ENCODE measurements at regions not wholly inside any gene's neighbourhood (a gene's known extent, or its start where the extent isn't known, plus 50 kb on each side); places are given as distances from the start of the nearest gene placed in this dataset.
"Not testable (repeated sequence)": the region's sequence is repeated elsewhere in the genome, so short reads cannot be mapped to it uniquely, and the experiment has no call there.

DNA sequence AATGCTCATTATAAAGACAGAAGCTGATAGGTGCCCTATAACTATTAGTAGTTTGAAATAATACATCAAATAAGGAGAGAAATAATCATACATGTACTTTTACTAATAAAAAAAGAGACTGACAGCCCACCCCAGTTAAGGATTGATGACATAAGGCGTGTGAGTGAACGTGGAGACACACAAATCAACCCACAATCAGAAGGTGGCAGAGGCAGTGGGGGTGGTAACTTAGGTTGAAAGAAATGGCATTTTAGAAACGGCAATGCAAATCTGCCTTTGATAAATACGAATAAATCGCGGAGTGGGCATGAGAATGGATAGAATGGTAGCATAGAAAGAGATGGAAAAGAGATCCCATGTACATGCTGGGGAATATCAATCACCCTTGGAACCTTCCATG lies 256.2 kb upstream of the ATP10A start:
- Histone ChIP-seq H3K36me3 (ENCODE audit: control insufficient read depth, low read length) (no peaks in the 10 kb centered on the region), H3K4me3 (ENCODE audit: low read length) (no peak overlapping the region), H3K4me1 (ENCODE audit: control insufficient read depth, low read length) (no peaks in the 10 kb centered on the region), H3K27ac (ENCODE audit: low read depth, low read length) (no peak overlapping the region), H3K27me3 (ENCODE audit: control insufficient read depth, low read length) (no peaks in the 10 kb centered on the region), H3K4me2 (ENCODE audit: low read length) (no peak overlapping the region), H3K79me2 (ENCODE audit: control insufficient read depth, low read length) (no peaks in the 10 kb centered on the region), H3K9me2 (replicated peaks; ENCODE audit: control insufficient read depth, low read length) (no peaks in the 10 kb centered on the region), H3K9me3 (ENCODE audit: control insufficient read depth, insufficient read depth, low read length) (peaks cover 37% of the 10 kb centered on the region; the same call in 1 of the 2 replicates), H3F3A (ENCODE audit: control insufficient read depth, insufficient read depth) (no peaks in the 10 kb centered on the region), H4K20me1 (ENCODE audit: control insufficient read depth, insufficient read depth, low read depth, low read length) (no peaks in the 10 kb centered on the region)
- TF ChIP-seq EZH2phosphoT487 (IDR thresholded peaks at IDR 0.05; ENCODE audit: borderline replicate concordance, low read length), result no peak
- no peak for TF ChIP-seq CTCF (IDR thresholded peaks at IDR 0.05; ENCODE audit: low read depth, low read length, poor library complexity, severe bottlenecking)

GRCh38 chr15:26115229-26115943 lies 252.3 kb upstream of the ATP10A start:
- no peak overlapping the region for H3K27ac ChIP-seq (ENCODE audit: low read depth, low read length)
- H3K79me2 ChIP-seq (ENCODE audit: control insufficient read depth, low read length), result no peaks in the 10 kb centered on the region
- no peaks in the 10 kb centered on the region for H3K9me2 ChIP-seq (replicated peaks; ENCODE audit: control insufficient read depth, low read length)
- TF ChIP-seq CTCF (IDR thresholded peaks at IDR 0.05; ENCODE audit: low read depth, low read length, poor library complexity, severe bottlenecking) (no peak), EZH2phosphoT487 (IDR thresholded peaks at IDR 0.05; ENCODE audit: borderline replicate concordance, low read length) (no peak)
- H3F3A ChIP-seq (ENCODE audit: control insufficient read depth, insufficient read depth), result no peaks in the 10 kb centered on the region
- H3K4me2 ChIP-seq (ENCODE audit: low read length), result no peak overlapping the region
- H3K36me3 ChIP-seq (ENCODE audit: control insufficient read depth, low read length), result no peaks in the 10 kb centered on the region
- no peaks in the 10 kb centered on the region for H4K20me1 ChIP-seq (ENCODE audit: control insufficient read depth, insufficient read depth, low read depth, low read length)
- H3K4me1 ChIP-seq (ENCODE audit: control insufficient read depth, low read length), result no peaks in the 10 kb centered on the region
- H3K9me3 ChIP-seq (ENCODE audit: control insufficient read depth, insufficient read depth, low read length), result peaks cover 26% of the 10 kb centered on the region; the same call in 1 of the 2 replicates
- no peak overlapping the region for H3K4me3 ChIP-seq (ENCODE audit: low read length)
- no peaks in the 10 kb centered on the region for H3K27me3 ChIP-seq (ENCODE audit: control insufficient read depth, low read length)

GRCh38 chr15:26114128-26114527 lies 251.0 kb upstream of the ATP10A start:
- not testable (repeated sequence) for H3K27me3 ChIP-seq (ENCODE audit: control insufficient read depth, low read length); H3K79me2 ChIP-seq (ENCODE audit: control insufficient read depth, low read length); H3K9me2 ChIP-seq (replicated peaks; ENCODE audit: control insufficient read depth, low read length); H4K20me1 ChIP-seq (ENCODE audit: control insufficient read depth, insufficient read depth, low read depth, low read length); H3K27ac ChIP-seq (ENCODE audit: low read depth, low read length); H3K4me1 ChIP-seq (ENCODE audit: control insufficient read depth, low read length); H3F3A ChIP-seq (ENCODE audit: control insufficient read depth, insufficient read depth); H3K36me3 ChIP-seq (ENCODE audit: control insufficient read depth, low read length); H3K4me3 ChIP-seq (ENCODE audit: low read length); H3K4me2 ChIP-seq (ENCODE audit: low read length)
- H3K9me3 ChIP-seq (ENCODE audit: control insufficient read depth, insufficient read depth, low read length), result peaks cover 28% of the 10 kb centered on the region; the same call in 1 of the 2 replicates

- Histone ChIP-seq H3K9me3 (ENCODE audit: control insufficient read depth, insufficient read depth, low read length) (peaks cover 24% of the 10 kb centered on the region; the same call in 1 of the 2 replicates), H3K36me3 (ENCODE audit: control insufficient read depth, low read length) (no peaks in the 10 kb centered on the region), H3K27ac (ENCODE audit: low read depth, low read length) (no peak overlapping the region), H3K27me3 (ENCODE audit: control insufficient read depth, low read length) (no peaks in the 10 kb centered on the region), H3K79me2 (ENCODE audit: control insufficient read depth, low read length) (no peaks in the 10 kb centered on the region), H3F3A (ENCODE audit: control insufficient read depth, insufficient read depth) (no peaks in the 10 kb centered on the region), H3K4me1 (ENCODE audit: control insufficient read depth, low read length) (no peaks in the 10 kb centered on the region), H4K20me1 (ENCODE audit: control insufficient read depth, insufficient read depth, low read depth, low read length) (no peaks in the 10 kb centered on the region), H3K4me2 (ENCODE audit: low read length) (no peak overlapping the region), H3K4me3 (ENCODE audit: low read length) (no peak overlapping the region), H3K9me2 (replicated peaks; ENCODE audit: control insufficient read depth, low read length) (no peaks in the 10 kb centered on the region)
- no peak for TF ChIP-seq CTCF (IDR thresholded peaks at IDR 0.05; ENCODE audit: low read depth, low read length, poor library complexity, severe bottlenecking)
- TF ChIP-seq EZH2phosphoT487 (IDR thresholded peaks at IDR 0.05; ENCODE audit: borderline replicate concordance, low read length), result no peak
Measured at GRCh38 chr15:26113296-26113695, 250.2 kb upstream of the ATP10A start.
